H1 (cell line): ENCODE measurements at regions not wholly inside any gene's neighbourhood (a gene's known extent, or its start where the extent isn't known, plus 50 kb on each side); places are given as distances from the start of the nearest gene placed in this dataset.

Experiments used
- CTCF ChIA-PET: fragments of 300-600 bp; sonication (Branson Sonifier 250); formaldehyde crosslinking; loops from one replicate; lab custom pipeline; 2021; ENCODE audit not compliant: partially characterized antibody; lab: Charles Lee
- POLR2A ChIA-PET: fragments of 300-600 bp; sonication (Branson Sonifier 250); formaldehyde crosslinking; loops from one replicate; lab custom pipeline; 2021; ENCODE audit warnings: inconsistent platforms; ENCODE audit not compliant: partially characterized antibody; lab: Charles Lee
- DNase-seq, 2 experiments: peaks; one replicate each; pipeline versions ENCODE4 v3.0.0 to v3.0.0-alpha.2; 2010 to 2022; ENCODE audit warnings: low spot score in 2 of 2, low read depth in 1 of 2, mixed read lengths in 1 of 2
- FAIRE-seq: peaks from 2 replicates; lab custom pipeline; 2011; peaks lifted over from hg19 to GRCh38; lab: Jason Lieb, UNC
- H2AFZ ChIP-seq: 2 replicates; pipeline ENCODE4 v1.8.1; 2012; ENCODE audit warnings: low read length, inconsistent platforms
- H2AK5ac ChIP-seq: 2 replicates; pipeline ENCODE4 v1.6.1; 2013; ENCODE audit warnings: low read depth, low read length
- H2BK120ac ChIP-seq: replicated peaks from 2 replicates; pipeline ENCODE3; 2013; ENCODE audit warnings: low read depth, low read length, inconsistent platforms
- H2BK12ac ChIP-seq: 2 replicates; pipeline ENCODE4 v1.6.1; 2013; ENCODE audit warnings: low read depth, low read length
- H2BK15ac ChIP-seq: 2 replicates; pipeline ENCODE4 v1.6.1; 2013; ENCODE audit warnings: low read length
- H2BK20ac ChIP-seq: 2 replicates; pipeline ENCODE4 v1.6.1; 2013; ENCODE audit warnings: low read length
- H2BK5ac ChIP-seq: 2 replicates; pipeline ENCODE4 v1.6.1; 2013; ENCODE audit warnings: low read depth, low read length
- H3K14ac ChIP-seq: 2 replicates; pipeline ENCODE4 v1.6.1; 2013; ENCODE audit warnings: inconsistent platforms; ENCODE audit not compliant: insufficient read length
- H3K18ac ChIP-seq: 2 replicates; pipeline ENCODE4 v1.6.1; 2013; ENCODE audit warnings: low read length; ENCODE audit errors: extremely low read depth
- H3K23ac ChIP-seq: 2 replicates; pipeline ENCODE4 v1.6.1; 2013; ENCODE audit warnings: inconsistent platforms; ENCODE audit not compliant: insufficient read length
- H3K23me2 ChIP-seq: 2 replicates; pipeline ENCODE4 v1.6.1; 2013; ENCODE audit warnings: low read depth, low read length
- H3K27ac ChIP-seq: 2 replicates; pipeline ENCODE4 v1.6.1; 2011; ENCODE audit warnings: low read depth, low read length, inconsistent platforms
- H3K27me3 ChIP-seq, 4 experiments: replicated peaks in 1 of 4; 1 replicate in 1 of 4; 2 replicates in 3 of 4; pipeline versions ENCODE4 v1.6.1 to v1.8.1; 2011 to 2013; ENCODE audit warnings: low read length in 3 of 4, mild to moderate bottlenecking in 3 of 4, inconsistent platforms in 2 of 4, mixed read lengths in 2 of 4, moderate library complexity in 1 of 4; ENCODE audit not compliant: control insufficient read depth in 3 of 4, insufficient read depth in 3 of 4; ENCODE audit errors: extremely low read depth in 1 of 4
- H3K36me3 ChIP-seq, 4 experiments: 2 replicates each; pipeline versions ENCODE4 v1.6.1 to v1.8.1; 2011 to 2013; ENCODE audit warnings: mild to moderate bottlenecking in 4 of 4, low read length in 3 of 4, moderate library complexity in 2 of 4, control low read depth in 1 of 4, inconsistent platforms in 1 of 4; ENCODE audit not compliant: insufficient read depth in 4 of 4, control insufficient read depth in 2 of 4
- H3K4ac ChIP-seq: replicated peaks from 2 replicates; pipeline ENCODE3; 2013; ENCODE audit warnings: low read length, low read depth, mixed read lengths, inconsistent platforms; ENCODE audit not compliant: insufficient read length
- H3K4me1 ChIP-seq, 4 experiments: replicated peaks in 1 of 4; 1 replicate in 1 of 4; 2 replicates in 3 of 4; pipeline versions ENCODE4 v1.6.1 to v1.8.1; 2011 to 2013; ENCODE audit warnings: low read length in 3 of 4, inconsistent platforms in 2 of 4, mixed read lengths in 1 of 4; ENCODE audit not compliant: insufficient read depth in 4 of 4, control insufficient read depth in 3 of 4
- H3K4me2 ChIP-seq, 2 experiments: 2 replicates each; pipeline versions ENCODE4 v1.6.1 to v1.8.1; 2011 to 2013; ENCODE audit warnings: low read depth in 2 of 2, low read length in 2 of 2, control low read depth in 1 of 2, inconsistent platforms in 1 of 2, mild to moderate bottlenecking in 1 of 2; ENCODE audit not compliant: insufficient read depth in 1 of 2
- H3K4me3 ChIP-seq, 4 experiments: fragments of 200-600, 300-600 bp in 1 of 4; sonication (generic), shearing (Covaris generic), sonication (Bioruptor Twin) in 1 of 4; 2 replicates each; pipeline versions ENCODE4 v1.5.1 to v1.8.1; 2011 to 2016; ENCODE audit warnings: low read length in 4 of 4, low read depth in 3 of 4, control low read depth in 2 of 4, inconsistent platforms in 2 of 4, mild to moderate bottlenecking in 2 of 4, mixed read lengths in 1 of 4, moderate library complexity in 1 of 4; ENCODE audit not compliant: insufficient read depth in 2 of 4; ENCODE audit errors: extremely low read depth in 1 of 4
- H3K56ac ChIP-seq: replicated peaks from 2 replicates; pipeline ENCODE3; 2013; ENCODE audit warnings: low read depth, mild to moderate bottlenecking, mixed read lengths, low read length, inconsistent platforms; ENCODE audit not compliant: insufficient read length
- H3K79me1 ChIP-seq: 2 replicates; pipeline ENCODE4 v1.6.1; 2013; ENCODE audit warnings: low read depth, low read length, control low read depth
- H3K79me2 ChIP-seq, 2 experiments: 2 replicates each; pipeline versions ENCODE4 v1.6.1 to v1.8.1; 2012 to 2013; ENCODE audit warnings: low read length in 2 of 2, mild to moderate bottlenecking in 2 of 2, inconsistent platforms in 1 of 2; ENCODE audit not compliant: insufficient read depth in 2 of 2, control insufficient read depth in 1 of 2
- H3K9ac ChIP-seq, 4 experiments: replicated peaks in 1 of 4; 1 replicate in 1 of 4; 2 replicates in 3 of 4; pipeline versions ENCODE4 v1.6.1 to v1.8.1; 2011 to 2013; ENCODE audit warnings: low read depth in 3 of 4, low read length in 3 of 4, control low read depth in 2 of 4, mild to moderate bottlenecking in 2 of 4, moderate library complexity in 2 of 4, inconsistent platforms in 1 of 4; ENCODE audit errors: extremely low read depth in 1 of 4
- H3K9me3 ChIP-seq, 2 experiments: 2 replicates each; pipeline versions ENCODE4 v1.6.1 to v1.8.1; 2012 to 2013; ENCODE audit warnings: mild to moderate bottlenecking in 2 of 2, moderate library complexity in 2 of 2, control low read depth in 1 of 2, inconsistent platforms in 1 of 2, low read depth in 1 of 2, low read length in 1 of 2, mixed read lengths in 1 of 2; ENCODE audit not compliant: insufficient read depth in 2 of 2
- H4K20me1 ChIP-seq, 2 experiments: replicated peaks in 1 of 2; 2 replicates each; pipeline versions ENCODE3 to v1.8.1; 2011 to 2013; ENCODE audit warnings: inconsistent platforms in 2 of 2, low read length in 2 of 2, mild to moderate bottlenecking in 1 of 2; ENCODE audit not compliant: insufficient read depth in 2 of 2, control insufficient read depth in 1 of 2
- H4K5ac ChIP-seq: 2 replicates; pipeline ENCODE4 v1.6.1; 2013; ENCODE audit warnings: low read length, low read depth, mixed read lengths, inconsistent platforms; ENCODE audit not compliant: insufficient read length
- H4K8ac ChIP-seq: 2 replicates; pipeline ENCODE4 v1.8.0; 2013; ENCODE audit warnings: mild to moderate bottlenecking, moderate library complexity, low read length, inconsistent platforms; ENCODE audit not compliant: insufficient read depth; ENCODE audit errors: extremely low read depth
- H4K91ac ChIP-seq: replicated peaks from 2 replicates; pipeline ENCODE3; 2013; ENCODE audit warnings: low read length, mixed read lengths, inconsistent platforms; ENCODE audit not compliant: insufficient read length
- GABPA ChIP-seq: IDR thresholded peaks from 2 replicates; pipeline ENCODE4 v1.6.1; 2011; ENCODE audit warnings: mild to moderate bottlenecking, low read length, moderate library complexity, borderline replicate concordance; ENCODE audit not compliant: insufficient read depth
- KDM5A ChIP-seq: fragments of 200-600 bp; IDR thresholded peaks from 2 replicates; pipeline ENCODE4 v1.7.1; 2012; ENCODE audit warnings: mild to moderate bottlenecking, low read length, inconsistent platforms, mixed read lengths
- RXRA ChIP-seq: IDR thresholded peaks from 2 replicates; pipeline ENCODE4 v1.6.1; 2011; ENCODE audit warnings: low read depth, mild to moderate bottlenecking, low read length, moderate library complexity; ENCODE audit not compliant: insufficient read depth
- SUZ12 ChIP-seq: fragments of 200-600 bp; sonication (generic); IDR thresholded peaks from 2 replicates; pipeline ENCODE4 v1.6.1; 2012; ENCODE audit warnings: mild to moderate bottlenecking, inconsistent platforms, low read length, moderate library complexity, mixed read lengths
- WGBS, 2 experiments: shearing (Covaris generic) in 1 of 2; methylation state at CpG; one replicate each; pipeline versions ENCODE4 v1.1.6 to v1.1.7; 2013 to 2015; ENCODE audit warnings: low lambda C conversion rate in 2 of 2, mixed read lengths in 2 of 2, inconsistent platforms in 1 of 2, low coverage in 1 of 2, missing lambda C conversion rate in 1 of 2; ENCODE audit not compliant: insufficient replicate concordance in 2 of 2, insufficient coverage in 1 of 2, insufficient read length in 1 of 2; ENCODE audit errors: extremely low coverage in 1 of 2, missing lambda C conversion rate in 1 of 2; 5-methylcytosine and 5-hydroxymethylcytosine counted together

DNA sequence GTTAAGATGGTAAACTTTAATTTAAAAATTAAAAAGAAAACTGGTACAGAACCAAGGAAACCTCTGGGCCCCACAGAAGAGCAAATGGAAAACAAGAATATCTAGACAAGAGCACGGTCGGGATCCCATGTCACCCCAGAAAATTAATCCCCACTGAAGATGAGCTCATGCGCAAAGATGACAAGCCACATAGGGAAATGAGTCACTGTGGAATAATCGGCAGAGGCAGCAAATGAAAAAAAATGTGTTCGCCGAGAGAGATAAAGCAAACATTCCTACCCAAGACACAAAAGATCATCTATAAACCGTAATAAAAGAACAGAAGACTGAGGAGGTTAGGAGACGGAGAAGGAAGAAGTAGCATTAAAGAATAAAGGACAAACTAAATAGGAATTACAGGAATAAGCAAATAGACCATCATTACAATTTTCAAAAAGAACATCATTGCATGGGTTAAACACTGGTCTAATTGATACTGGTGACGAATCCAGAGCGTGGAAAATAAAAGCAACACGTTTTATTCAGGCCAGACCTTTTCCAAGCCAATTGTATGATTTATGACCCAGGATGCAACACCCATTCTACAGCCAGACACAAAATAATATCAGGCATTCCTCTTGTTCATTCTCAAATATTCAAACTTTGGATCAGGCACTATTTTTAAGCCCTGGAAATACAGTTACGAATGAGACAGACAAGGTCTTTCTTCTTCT lies 138.0 kb upstream of the ARID1B start:
- Histone ChIP-seq H2AFZ (no peak overlapping the region), H2BK120ac (no peak overlapping the region), H3K23ac (no peak overlapping the region), H2BK5ac (no peak overlapping the region), H4K5ac (no peak overlapping the region), H3K27me3 (no peaks in the 10 kb centered on the region), H3K79me1 (no peaks in the 10 kb centered on the region), H3K14ac (no peak overlapping the region), H3K79me2 (no peaks in the 10 kb centered on the region), H3K4me3 (no peak overlapping the region), H4K91ac (no peak overlapping the region), H3K4ac (no peak overlapping the region), H2AK5ac (no peak overlapping the region), H3K4me2 (no peak overlapping the region), H3K27ac (no peak overlapping the region), H2BK12ac (no peak overlapping the region), H3K4me1 (no peaks in the 10 kb centered on the region), H3K18ac (no peak overlapping the region), H2BK20ac (no peak overlapping the region), H3K36me3 (no peaks in the 10 kb centered on the region), H3K9me3 (no peaks in the 10 kb centered on the region), H2BK15ac (no peak overlapping the region), H3K9ac (no peak overlapping the region), H4K8ac (no peak overlapping the region), H4K20me1 (no peaks in the 10 kb centered on the region), H3K56ac (no peak overlapping the region), H3K23me2 (no peaks in the 10 kb centered on the region; the same call in 1 of the 2 replicates)
- ChIA-PET POLR2A (no interaction called here), CTCF (interaction anchor here (2.1 kb wide), 1 partner anchor 15 kb away, joined by 4 read pairs; no protein-coding TSS in a partner anchor)
- WGBS, 2 experiments, result 91% methylated on average over 12 of the region's 12 CpGs; no CpG with 5 or more reads in 1 of the 2 experiments
- no peak for DNase-seq
- TF ChIP-seq SUZ12 (no peak), KDM5A (no peak), GABPA (no peak), RXRA (no peak)
- no peak for FAIRE-seq
